GM23338 (cell line): ENCODE measurements at regions not wholly inside any gene's neighbourhood (a gene's known extent, or its start where the extent isn't known, plus 50 kb on each side); places are given as distances from the start of the nearest gene placed in this dataset.

Source experiments
- CREB1 ChIP-seq: fragments of 250-450 bp; sonication (Bioruptor Pico); IDR thresholded peaks from 2 replicates; pipeline ENCODE4 v1.5.0; 2020; ENCODE audit warnings: low read depth, mild to moderate bottlenecking, moderate library complexity
- CTCF ChIP-seq, 2 experiments: fragments of 200-600 bp in 1 of 2; sonication (generic) in 1 of 2; conservative IDR thresholded peaks; 2 replicates each; pipeline versions ENCODE4 v1.5.1 to v1.6.1; 2016 to 2017; ENCODE audit warnings: antibody characterized with exemption in 2 of 2, low read depth in 2 of 2, mild to moderate bottlenecking in 2 of 2, moderate library complexity in 1 of 2
- ETS1 ChIP-seq: IDR thresholded peaks from 2 replicates; pipeline ENCODE4 v1.6.1; 2016; ENCODE audit warnings: antibody characterized with exemption
- EZH2 ChIP-seq: fragments of 200-600 bp; sonication (generic); IDR thresholded peaks from one replicate; pipeline ENCODE4 v1.8.0; 2017; ENCODE audit warnings: antibody characterized with exemption, mild to moderate bottlenecking, low read depth; ENCODE audit not compliant: unreplicated experiment
- EZH2phosphoT487 ChIP-seq: fragments of 200-600 bp; sonication (generic); IDR thresholded peaks from one replicate; pipeline ENCODE4 v1.8.1; 2018; ENCODE audit warnings: antibody characterized with exemption; ENCODE audit not compliant: unreplicated experiment
- JUNB ChIP-seq: IDR thresholded peaks from one replicate; pipeline ENCODE4 v1.6.1; 2016; ENCODE audit warnings: antibody characterized with exemption; ENCODE audit not compliant: unreplicated experiment
- POLR2AphosphoS5 ChIP-seq: IDR thresholded peaks from 2 replicates; pipeline ENCODE4 v1.6.1; 2016; ENCODE audit warnings: antibody characterized with exemption, low read depth
- REST ChIP-seq: IDR thresholded peaks from one replicate; pipeline ENCODE4 v1.6.1; 2018; ENCODE audit warnings: antibody characterized with exemption; ENCODE audit not compliant: unreplicated experiment
- STAT1 ChIP-seq: IDR thresholded peaks from one replicate; pipeline ENCODE4 v1.6.1; 2016; ENCODE audit warnings: antibody characterized with exemption; ENCODE audit not compliant: unreplicated experiment
- ZNF114 ChIP-seq: fragments of 250-450 bp; sonication (Bioruptor Pico); IDR thresholded peaks from 2 replicates; pipeline ENCODE4 v1.5.0; 2020; ENCODE audit warnings: mild to moderate bottlenecking, moderate library complexity
- ZNF331 ChIP-seq: fragments of 250-450 bp; sonication (Bioruptor Pico); IDR thresholded peaks from 2 replicates; pipeline ENCODE4 v1.5.0; 2020; ENCODE audit warnings: low read depth, mild to moderate bottlenecking, moderate library complexity

- TF ChIP-seq CTCF (conservative IDR thresholded peaks at IDR 0.05; ENCODE audit: low read depth in 2 of 2): no peak
- TF ChIP-seq EZH2: no peak
- TF ChIP-seq EZH2phosphoT487: no peak
- TF ChIP-seq POLR2AphosphoS5: no peak
- TF ChIP-seq REST: no peak
- no peak for TF ChIP-seq JUNB
- no peak for TF ChIP-seq CREB1 (CRISPR knock-in tag)
- TF ChIP-seq ZNF331 (CRISPR knock-in tag): no peak
- TF ChIP-seq ETS1: no peak
- no peak for TF ChIP-seq STAT1
- no peak for TF ChIP-seq ZNF114 (CRISPR knock-in tag)
Observed at GRCh38 chr9:81096625-81097024, 592.7 kb downstream of the TLE1 start.
